GM18861 (cell line): ENCODE measurements at regions not wholly inside any gene's neighbourhood (a gene's known extent, or its start where the extent isn't known, plus 50 kb on each side); places are given as distances from the start of the nearest gene placed in this dataset.
"Not testable (repeated sequence)": the region's sequence is repeated elsewhere in the genome, so short reads cannot be mapped to it uniquely, and the experiment has no call there.

Experiments
- ATAC-seq: cut with Tn5 transposase; IDR thresholded peaks from one replicate; pipeline ENCODE4 v1.9.1; 2021; ENCODE audit not compliant: unreplicated experiment

GRCh38 chr16:62889097-62889496, 852.9 kb upstream of the CDH8 start:
- no peak for ATAC-seq

DNA sequence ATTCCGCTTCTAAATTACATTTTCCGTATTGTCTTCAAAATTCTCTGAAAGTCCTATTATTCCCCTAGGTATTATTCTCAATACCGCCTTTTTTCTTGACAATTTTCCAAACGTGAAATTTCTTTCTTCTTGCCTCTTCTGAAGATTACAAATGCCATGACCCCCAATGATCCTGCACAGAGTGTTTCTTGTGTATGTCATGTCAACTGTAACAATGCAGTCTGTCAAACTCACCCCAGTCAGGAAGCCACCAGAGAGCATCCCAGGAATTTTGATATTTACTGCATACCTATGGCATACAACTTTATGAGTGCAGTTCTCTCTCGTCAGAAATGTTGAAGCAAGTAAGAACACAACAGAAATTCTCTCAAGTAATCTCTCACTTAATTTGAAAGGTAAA, 847.3 kb upstream of the CDH8 start:
- no peak for ATAC-seq

DNA sequence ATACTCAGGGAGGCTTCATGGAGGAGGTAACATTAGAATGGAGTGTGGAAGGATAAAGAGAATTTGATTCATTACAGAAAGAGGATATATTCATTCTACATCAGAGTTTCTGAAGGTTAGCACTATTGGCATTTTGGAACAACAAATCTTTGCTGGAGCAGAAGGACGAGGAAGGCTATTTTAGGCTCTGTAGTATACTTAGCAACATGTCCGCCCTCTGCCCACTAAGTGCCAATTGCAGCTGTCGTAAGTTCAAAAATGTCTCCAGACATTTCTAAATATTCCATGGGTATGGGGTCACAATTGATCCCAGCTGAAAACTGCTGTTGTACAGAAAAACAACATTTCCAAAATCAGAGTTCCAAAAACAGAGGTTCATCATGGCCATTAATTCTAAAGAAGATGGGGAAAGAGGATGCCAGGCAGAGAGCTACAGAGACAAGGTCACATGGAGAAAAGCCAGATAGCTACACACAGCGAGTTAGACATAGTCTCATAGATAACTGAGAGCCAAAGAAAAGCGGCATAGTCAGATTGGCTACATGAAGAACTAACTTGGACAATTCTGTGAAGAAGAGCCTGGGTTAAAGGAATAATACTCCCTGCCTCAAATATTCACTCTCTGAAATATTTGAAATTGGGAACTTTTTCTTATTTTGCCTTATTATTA, 846.4 kb upstream of the CDH8 start:
- ATAC-seq = no peak

DNA sequence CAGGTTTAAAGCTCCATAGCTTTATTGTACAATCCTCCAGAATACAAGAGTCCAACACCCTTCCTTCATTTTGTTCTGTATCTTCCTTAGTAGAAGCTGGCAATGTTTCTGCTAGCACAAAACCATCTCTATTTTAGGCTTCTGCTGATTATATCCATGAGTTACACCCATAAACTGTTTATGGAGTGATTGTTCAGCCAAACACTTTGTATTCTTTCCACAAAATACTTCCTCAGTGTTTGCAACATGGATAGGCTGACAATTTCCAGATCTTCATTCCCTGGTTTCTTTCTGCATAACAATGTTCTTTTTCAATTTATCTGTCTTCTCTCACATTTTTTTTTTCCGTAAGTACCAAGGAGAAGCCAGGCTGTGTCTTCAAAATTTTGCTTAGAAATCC, 839.9 kb upstream of the CDH8 start:
- no peak for ATAC-seq

- ATAC-seq = no peak
Measured at GRCh38 chr16:62872339-62872738, 836.1 kb upstream of the CDH8 start.

- no peak for ATAC-seq
Measured at GRCh38 chr16:62870554-62870953, 834.3 kb upstream of the CDH8 start.

- ATAC-seq = no peak
Measured at GRCh38 chr16:62869837-62870236, 833.6 kb upstream of the CDH8 start.

GRCh38 chr16:62863139-62863538, 826.9 kb upstream of the CDH8 start:
- no peak for ATAC-seq

- ATAC-seq = no peak
Measured at GRCh38 chr16:62853887-62854286, 817.6 kb upstream of the CDH8 start.

DNA sequence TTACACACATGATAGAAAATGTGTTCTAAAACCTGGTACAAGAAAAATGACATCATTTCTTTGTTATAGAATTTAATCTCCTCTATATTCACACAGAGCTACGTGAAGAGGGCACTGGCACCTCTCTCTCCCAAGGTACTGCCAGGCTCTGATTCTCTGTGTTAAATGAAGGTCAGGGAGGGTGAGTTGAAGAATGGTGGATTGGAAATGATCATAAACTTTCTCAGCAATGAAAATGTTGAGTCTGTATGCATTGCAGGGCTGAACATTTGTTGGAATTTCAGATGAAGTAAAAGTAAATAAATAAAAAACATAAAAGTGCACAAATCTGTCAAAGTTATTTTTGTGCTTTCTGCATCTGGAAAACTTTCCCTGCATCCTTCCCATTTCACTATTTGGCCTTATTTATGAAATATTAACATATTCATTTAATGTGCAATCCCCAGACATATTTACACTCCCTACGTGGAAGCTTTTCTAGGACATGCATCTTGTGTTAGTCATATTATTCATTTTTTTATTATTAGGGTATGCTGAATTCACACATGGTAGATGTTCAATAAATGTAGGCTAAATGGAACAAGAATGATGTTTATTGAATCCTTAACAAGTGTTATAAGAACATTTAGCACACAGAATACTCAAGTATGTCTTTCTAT, 810.3 kb upstream of the CDH8 start:
- ATAC-seq = no peak

- ATAC-seq = no peak
Measured at GRCh38 chr16:62832214-62832613, 796.0 kb upstream of the CDH8 start.

DNA sequence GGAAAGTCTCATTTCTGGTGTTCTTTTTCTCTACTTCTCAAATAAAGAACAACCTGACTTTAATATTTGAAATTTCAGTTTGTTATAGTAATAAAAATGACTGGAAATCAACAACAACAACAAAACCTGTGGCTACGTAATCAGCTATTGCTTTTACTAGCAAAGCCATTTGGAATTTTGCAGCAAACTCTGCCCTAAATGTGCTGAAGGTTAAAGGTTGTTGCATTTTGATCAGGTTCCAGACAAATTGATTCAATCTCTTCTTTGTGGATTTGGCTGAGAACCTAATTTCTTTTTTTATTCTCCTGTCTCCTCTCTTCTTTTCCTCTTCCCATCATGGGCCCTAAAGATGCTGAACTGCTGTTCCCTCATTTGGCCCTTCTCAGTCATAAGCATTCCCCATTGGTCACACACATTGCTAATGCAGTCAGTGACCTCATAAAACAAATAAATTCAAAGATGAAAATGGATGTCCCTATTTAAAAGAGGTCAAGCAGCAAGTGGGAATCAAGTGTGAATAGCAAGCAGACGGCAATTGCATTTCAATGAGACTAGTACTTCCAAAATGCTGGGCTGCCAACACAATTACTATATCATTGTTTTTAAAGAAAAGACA, 795.1 kb upstream of the CDH8 start:
- ATAC-seq = no peak

- no peak for ATAC-seq
Measured at GRCh38 chr16:62829607-62830006, 793.4 kb upstream of the CDH8 start.

GRCh38 chr16:62829084-62829483, 792.8 kb upstream of the CDH8 start:
- ATAC-seq = no peak

GRCh38 chr16:62821824-62822223, 785.6 kb upstream of the CDH8 start:
- ATAC-seq = no peak

DNA sequence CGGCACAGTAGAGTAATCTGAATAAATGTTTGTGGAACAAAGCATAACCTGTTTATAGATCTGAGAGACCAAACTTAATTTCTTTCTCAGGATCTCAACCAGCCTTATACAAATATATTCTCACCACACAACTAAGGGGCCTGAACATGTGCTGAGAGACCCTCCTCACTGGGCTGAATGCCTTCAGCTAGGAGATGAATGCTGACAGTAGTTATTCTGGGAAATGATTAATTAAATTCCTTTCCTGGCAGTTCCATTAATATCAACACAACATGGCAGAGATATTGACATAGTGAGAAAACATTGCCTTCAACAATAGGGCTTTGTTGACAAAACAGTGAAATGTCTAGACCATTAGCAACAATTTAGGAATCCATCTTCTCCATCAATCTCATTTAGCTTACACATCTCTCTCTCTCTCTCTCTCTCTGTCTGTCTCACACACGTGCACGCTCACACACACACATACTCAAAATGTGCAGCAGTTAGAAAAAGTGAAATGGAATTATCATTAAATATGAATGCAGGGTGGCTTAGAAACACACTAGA, 780.8 kb upstream of the CDH8 start:
- ATAC-seq = no peak

GRCh38 chr16:62814891-62815290, 778.7 kb upstream of the CDH8 start:
- ATAC-seq = no peak

DNA sequence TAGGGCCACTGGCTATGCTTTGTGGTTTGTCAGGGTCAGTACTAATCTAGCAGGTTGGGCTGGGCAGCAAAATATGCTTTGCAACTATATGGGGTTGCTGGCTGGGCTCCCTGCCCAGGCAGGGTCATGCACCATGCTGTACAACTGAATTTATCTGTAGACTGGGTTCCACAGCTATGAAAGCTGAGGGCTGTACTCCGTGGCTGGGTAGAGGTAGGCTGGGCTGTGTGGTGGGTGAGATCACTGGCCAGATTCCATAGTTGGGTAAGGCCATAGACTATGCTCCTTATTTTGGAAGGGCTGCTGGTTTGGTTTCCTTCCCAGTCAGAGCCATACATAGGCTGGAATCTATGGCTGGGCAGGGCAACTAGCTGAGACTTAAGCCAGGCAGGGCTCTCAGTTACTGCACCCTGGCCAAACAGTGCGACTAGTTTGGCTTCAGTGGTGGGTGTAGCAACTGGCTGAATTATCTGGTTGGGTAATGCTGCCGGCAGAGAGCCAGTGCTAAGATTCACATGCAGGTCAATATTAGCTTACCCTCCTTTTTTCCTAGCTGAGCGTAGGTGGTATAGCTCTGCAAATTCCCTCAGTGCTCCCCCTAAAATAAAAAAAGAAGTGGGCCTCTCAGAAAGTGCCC, 769.1 kb upstream of the CDH8 start:
- no peak for ATAC-seq

GRCh38 chr16:62794724-62795123, 758.5 kb upstream of the CDH8 start:
- ATAC-seq = no peak

- not testable (repeated sequence) for ATAC-seq
Measured at GRCh38 chr16:62780081-62780480, 743.8 kb upstream of the CDH8 start.

DNA sequence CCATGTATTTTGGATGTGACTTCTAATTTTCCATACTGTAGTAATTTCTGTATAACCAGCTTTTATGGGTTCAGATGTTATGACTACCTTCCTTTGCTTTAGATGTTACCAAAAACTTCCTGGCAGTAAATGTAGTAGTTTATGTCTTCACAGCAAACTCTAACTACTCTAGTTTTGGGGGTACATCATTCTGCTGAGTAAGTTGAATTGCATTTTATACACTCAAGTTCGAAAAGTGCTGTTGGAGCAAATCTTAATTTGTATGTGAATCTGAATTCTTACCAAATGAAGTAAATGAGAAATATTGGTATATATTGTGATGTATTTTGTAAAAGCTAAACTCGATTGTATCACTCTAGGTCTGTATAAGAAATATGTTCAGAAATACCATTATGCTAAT, 728.3 kb upstream of the CDH8 start:
- no peak for ATAC-seq

DNA sequence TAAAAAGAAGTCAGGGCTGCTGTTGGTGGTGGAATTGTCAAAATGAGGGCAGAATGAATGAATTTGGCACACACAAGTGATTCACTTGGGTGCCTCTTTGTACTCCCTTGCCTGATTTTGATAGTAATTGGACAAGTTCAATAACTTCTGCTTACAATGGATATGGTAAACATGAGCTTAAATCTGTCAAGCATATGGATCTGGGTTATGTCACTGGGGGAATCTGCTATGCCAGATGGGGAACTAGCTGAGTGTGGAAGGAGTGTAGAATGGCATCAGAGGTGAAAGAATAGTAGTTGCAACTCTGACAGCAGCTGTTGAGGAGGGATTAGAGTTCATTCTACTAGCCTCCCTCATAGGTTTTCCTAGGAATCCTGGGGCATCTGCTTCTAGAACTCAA, 724.2 kb upstream of the CDH8 start:
- no peak for ATAC-seq
